GM23338 (cell line): ENCODE measurements at regions not wholly inside any gene's neighbourhood (a gene's known extent, or its start where the extent isn't known, plus 50 kb on each side); places are given as distances from the start of the nearest gene placed in this dataset.

Source experiments
- ATAC-seq: fragments of 200-7000 bp; cut with Tn5 transposase; 3 replicates; pipeline ENCODE4 v1.9.1; 2020
- DNase-seq: peaks from one replicate; pipeline ENCODE4 v3.0.0-alpha.2; 2015; ENCODE audit warnings: low spot score
- H2AFZ ChIP-seq: fragments of 200-600 bp; sonication (generic); 2 replicates; pipeline ENCODE4 v1.8.0; 2016; ENCODE audit warnings: antibody characterized with exemption, mild to moderate bottlenecking, moderate library complexity
- H3F3A ChIP-seq: fragments of 200-600 bp; sonication (generic); replicated peaks from 2 replicates; pipeline ENCODE4 v1.8.0; 2017; ENCODE audit warnings: antibody characterized with exemption, mixed run types, low read depth
- H3K27ac ChIP-seq: fragments of 200-600 bp; sonication (generic); 2 replicates; pipeline ENCODE4 v1.6.1; 2016; ENCODE audit warnings: low read depth
- H3K27me3 ChIP-seq: fragments of 200-600 bp; sonication (generic); 2 replicates; pipeline ENCODE4 v1.8.0; 2016; ENCODE audit warnings: mild to moderate bottlenecking, mixed run types, moderate library complexity; ENCODE audit not compliant: insufficient read depth
- H3K36me3 ChIP-seq: fragments of 200-600 bp; sonication (generic); 2 replicates; pipeline ENCODE4 v1.8.0; 2016; ENCODE audit warnings: mild to moderate bottlenecking; ENCODE audit not compliant: insufficient read depth
- H3K4me1 ChIP-seq: fragments of 200-600 bp; sonication (generic); 2 replicates; pipeline ENCODE4 v1.8.0; 2016; ENCODE audit warnings: mild to moderate bottlenecking, moderate library complexity; ENCODE audit not compliant: insufficient read depth
- H3K4me2 ChIP-seq: fragments of 200-600 bp; sonication (generic); 2 replicates; pipeline ENCODE4 v1.7.1; 2017; ENCODE audit warnings: mixed run types
- H3K4me3 ChIP-seq: fragments of 200-600 bp; sonication (generic); 2 replicates; pipeline ENCODE4 v1.6.1; 2016; ENCODE audit warnings: mixed run types
- H3K79me2 ChIP-seq: fragments of 200-600 bp; sonication (generic); replicated peaks from 2 replicates; pipeline ENCODE4 v1.8.0; 2017; ENCODE audit warnings: mild to moderate bottlenecking; ENCODE audit not compliant: insufficient read depth
- H3K9me2 ChIP-seq: fragments of 200-600 bp; sonication (generic); 2 replicates; pipeline ENCODE4 v1.8.0; 2017; ENCODE audit not compliant: insufficient read depth
- H4K20me1 ChIP-seq: fragments of 200-600 bp; sonication (generic); replicated peaks from 2 replicates; pipeline ENCODE4 v1.8.0; 2017; ENCODE audit warnings: mild to moderate bottlenecking; ENCODE audit not compliant: insufficient read depth
- H3K27ac Mint-ChIP-seq: 2 replicates; pipeline ENCODE4 v1.8.0; 2020; ENCODE audit warnings: inconsistent platforms, mild to moderate bottlenecking, moderate library complexity, mixed read lengths
- H3K27me3 Mint-ChIP-seq: 3 replicates; pipeline ENCODE4 v1.8.0; 2022; ENCODE audit warnings: low read depth, mild to moderate bottlenecking, moderate library complexity, mixed read lengths, inconsistent platforms; ENCODE audit not compliant: insufficient read depth, poor library complexity
- H3K36me3 Mint-ChIP-seq: 3 replicates; pipeline ENCODE4 v1.8.0; 2021; ENCODE audit warnings: low read depth, mild to moderate bottlenecking, inconsistent platforms, moderate library complexity, mixed read lengths
- H3K4me1 Mint-ChIP-seq: 3 replicates; pipeline ENCODE4 v1.8.0; 2020; ENCODE audit warnings: mild to moderate bottlenecking, inconsistent platforms, mixed read lengths
- H3K4me3 Mint-ChIP-seq: 3 replicates; pipeline ENCODE4 v1.8.0; 2021; ENCODE audit warnings: moderate library complexity, mild to moderate bottlenecking, inconsistent platforms, mixed read lengths
- H3K9me3 Mint-ChIP-seq: 3 replicates; pipeline ENCODE4 v1.8.0; 2020; ENCODE audit warnings: moderate library complexity, mild to moderate bottlenecking, inconsistent platforms, mixed read lengths
- CREB1 ChIP-seq: fragments of 250-450 bp; sonication (Bioruptor Pico); IDR thresholded peaks from 2 replicates; pipeline ENCODE4 v1.5.0; 2020; ENCODE audit warnings: low read depth, mild to moderate bottlenecking, moderate library complexity
- EZH2 ChIP-seq: fragments of 200-600 bp; sonication (generic); IDR thresholded peaks from one replicate; pipeline ENCODE4 v1.8.0; 2017; ENCODE audit warnings: antibody characterized with exemption, mild to moderate bottlenecking, low read depth; ENCODE audit not compliant: unreplicated experiment
- JUNB ChIP-seq: IDR thresholded peaks from one replicate; pipeline ENCODE4 v1.6.1; 2016; ENCODE audit warnings: antibody characterized with exemption; ENCODE audit not compliant: unreplicated experiment
- NANOG ChIP-seq: IDR thresholded peaks from 2 replicates; pipeline ENCODE4 v1.6.1; 2016; ENCODE audit warnings: antibody characterized with exemption, borderline replicate concordance
- STAT1 ChIP-seq: IDR thresholded peaks from one replicate; pipeline ENCODE4 v1.6.1; 2016; ENCODE audit warnings: antibody characterized with exemption; ENCODE audit not compliant: unreplicated experiment
- TF ChIP-seq, protein P1 (sequence below): IDR thresholded peaks from one replicate; pipeline ENCODE4 v1.6.1; 2018; ENCODE audit warnings: antibody characterized with exemption; ENCODE audit not compliant: unreplicated experiment
- TF ChIP-seq, protein P2 (sequence below): fragments of 250-450 bp; sonication (Bioruptor Pico); IDR thresholded peaks from 2 replicates; pipeline ENCODE4 v1.5.0; 2020; ENCODE audit warnings: mild to moderate bottlenecking, moderate library complexity

- no peaks in the 10 kb centered on the region for H3K9me3 Mint-ChIP-seq
- no peaks in the 10 kb centered on the region for H4K20me1 ChIP-seq
- no peak overlapping the region for H2AFZ ChIP-seq
- H3K4me1 ChIP-seq = no peaks in the 10 kb centered on the region
- H3K36me3 Mint-ChIP-seq = no peaks in the 10 kb centered on the region
- H3K27me3 Mint-ChIP-seq = no peaks in the 10 kb centered on the region
- DNase-seq (no peak), ATAC-seq (no peak)
- H3K79me2 ChIP-seq = no peaks in the 10 kb centered on the region
- no peak for TF ChIP-seq JUNB
- TF ChIP-seq STAT1 = no peak
- no peak for TF ChIP-seq CREB1 (CRISPR knock-in tag)
- TF ChIP-seq, protein P1, sequence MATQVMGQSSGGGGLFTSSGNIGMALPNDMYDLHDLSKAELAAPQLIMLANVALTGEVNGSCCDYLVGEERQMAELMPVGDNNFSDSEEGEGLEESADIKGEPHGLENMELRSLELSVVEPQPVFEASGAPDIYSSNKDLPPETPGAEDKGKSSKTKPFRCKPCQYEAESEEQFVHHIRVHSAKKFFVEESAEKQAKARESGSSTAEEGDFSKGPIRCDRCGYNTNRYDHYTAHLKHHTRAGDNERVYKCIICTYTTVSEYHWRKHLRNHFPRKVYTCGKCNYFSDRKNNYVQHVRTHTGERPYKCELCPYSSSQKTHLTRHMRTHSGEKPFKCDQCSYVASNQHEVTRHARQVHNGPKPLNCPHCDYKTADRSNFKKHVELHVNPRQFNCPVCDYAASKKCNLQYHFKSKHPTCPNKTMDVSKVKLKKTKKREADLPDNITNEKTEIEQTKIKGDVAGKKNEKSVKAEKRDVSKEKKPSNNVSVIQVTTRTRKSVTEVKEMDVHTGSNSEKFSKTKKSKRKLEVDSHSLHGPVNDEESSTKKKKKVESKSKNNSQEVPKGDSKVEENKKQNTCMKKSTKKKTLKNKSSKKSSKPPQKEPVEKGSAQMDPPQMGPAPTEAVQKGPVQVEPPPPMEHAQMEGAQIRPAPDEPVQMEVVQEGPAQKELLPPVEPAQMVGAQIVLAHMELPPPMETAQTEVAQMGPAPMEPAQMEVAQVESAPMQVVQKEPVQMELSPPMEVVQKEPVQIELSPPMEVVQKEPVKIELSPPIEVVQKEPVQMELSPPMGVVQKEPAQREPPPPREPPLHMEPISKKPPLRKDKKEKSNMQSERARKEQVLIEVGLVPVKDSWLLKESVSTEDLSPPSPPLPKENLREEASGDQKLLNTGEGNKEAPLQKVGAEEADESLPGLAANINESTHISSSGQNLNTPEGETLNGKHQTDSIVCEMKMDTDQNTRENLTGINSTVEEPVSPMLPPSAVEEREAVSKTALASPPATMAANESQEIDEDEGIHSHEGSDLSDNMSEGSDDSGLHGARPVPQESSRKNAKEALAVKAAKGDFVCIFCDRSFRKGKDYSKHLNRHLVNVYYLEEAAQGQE = no peak
- TF ChIP-seq NANOG = no peak
- no peak for TF ChIP-seq EZH2
- TF ChIP-seq, protein P2, sequence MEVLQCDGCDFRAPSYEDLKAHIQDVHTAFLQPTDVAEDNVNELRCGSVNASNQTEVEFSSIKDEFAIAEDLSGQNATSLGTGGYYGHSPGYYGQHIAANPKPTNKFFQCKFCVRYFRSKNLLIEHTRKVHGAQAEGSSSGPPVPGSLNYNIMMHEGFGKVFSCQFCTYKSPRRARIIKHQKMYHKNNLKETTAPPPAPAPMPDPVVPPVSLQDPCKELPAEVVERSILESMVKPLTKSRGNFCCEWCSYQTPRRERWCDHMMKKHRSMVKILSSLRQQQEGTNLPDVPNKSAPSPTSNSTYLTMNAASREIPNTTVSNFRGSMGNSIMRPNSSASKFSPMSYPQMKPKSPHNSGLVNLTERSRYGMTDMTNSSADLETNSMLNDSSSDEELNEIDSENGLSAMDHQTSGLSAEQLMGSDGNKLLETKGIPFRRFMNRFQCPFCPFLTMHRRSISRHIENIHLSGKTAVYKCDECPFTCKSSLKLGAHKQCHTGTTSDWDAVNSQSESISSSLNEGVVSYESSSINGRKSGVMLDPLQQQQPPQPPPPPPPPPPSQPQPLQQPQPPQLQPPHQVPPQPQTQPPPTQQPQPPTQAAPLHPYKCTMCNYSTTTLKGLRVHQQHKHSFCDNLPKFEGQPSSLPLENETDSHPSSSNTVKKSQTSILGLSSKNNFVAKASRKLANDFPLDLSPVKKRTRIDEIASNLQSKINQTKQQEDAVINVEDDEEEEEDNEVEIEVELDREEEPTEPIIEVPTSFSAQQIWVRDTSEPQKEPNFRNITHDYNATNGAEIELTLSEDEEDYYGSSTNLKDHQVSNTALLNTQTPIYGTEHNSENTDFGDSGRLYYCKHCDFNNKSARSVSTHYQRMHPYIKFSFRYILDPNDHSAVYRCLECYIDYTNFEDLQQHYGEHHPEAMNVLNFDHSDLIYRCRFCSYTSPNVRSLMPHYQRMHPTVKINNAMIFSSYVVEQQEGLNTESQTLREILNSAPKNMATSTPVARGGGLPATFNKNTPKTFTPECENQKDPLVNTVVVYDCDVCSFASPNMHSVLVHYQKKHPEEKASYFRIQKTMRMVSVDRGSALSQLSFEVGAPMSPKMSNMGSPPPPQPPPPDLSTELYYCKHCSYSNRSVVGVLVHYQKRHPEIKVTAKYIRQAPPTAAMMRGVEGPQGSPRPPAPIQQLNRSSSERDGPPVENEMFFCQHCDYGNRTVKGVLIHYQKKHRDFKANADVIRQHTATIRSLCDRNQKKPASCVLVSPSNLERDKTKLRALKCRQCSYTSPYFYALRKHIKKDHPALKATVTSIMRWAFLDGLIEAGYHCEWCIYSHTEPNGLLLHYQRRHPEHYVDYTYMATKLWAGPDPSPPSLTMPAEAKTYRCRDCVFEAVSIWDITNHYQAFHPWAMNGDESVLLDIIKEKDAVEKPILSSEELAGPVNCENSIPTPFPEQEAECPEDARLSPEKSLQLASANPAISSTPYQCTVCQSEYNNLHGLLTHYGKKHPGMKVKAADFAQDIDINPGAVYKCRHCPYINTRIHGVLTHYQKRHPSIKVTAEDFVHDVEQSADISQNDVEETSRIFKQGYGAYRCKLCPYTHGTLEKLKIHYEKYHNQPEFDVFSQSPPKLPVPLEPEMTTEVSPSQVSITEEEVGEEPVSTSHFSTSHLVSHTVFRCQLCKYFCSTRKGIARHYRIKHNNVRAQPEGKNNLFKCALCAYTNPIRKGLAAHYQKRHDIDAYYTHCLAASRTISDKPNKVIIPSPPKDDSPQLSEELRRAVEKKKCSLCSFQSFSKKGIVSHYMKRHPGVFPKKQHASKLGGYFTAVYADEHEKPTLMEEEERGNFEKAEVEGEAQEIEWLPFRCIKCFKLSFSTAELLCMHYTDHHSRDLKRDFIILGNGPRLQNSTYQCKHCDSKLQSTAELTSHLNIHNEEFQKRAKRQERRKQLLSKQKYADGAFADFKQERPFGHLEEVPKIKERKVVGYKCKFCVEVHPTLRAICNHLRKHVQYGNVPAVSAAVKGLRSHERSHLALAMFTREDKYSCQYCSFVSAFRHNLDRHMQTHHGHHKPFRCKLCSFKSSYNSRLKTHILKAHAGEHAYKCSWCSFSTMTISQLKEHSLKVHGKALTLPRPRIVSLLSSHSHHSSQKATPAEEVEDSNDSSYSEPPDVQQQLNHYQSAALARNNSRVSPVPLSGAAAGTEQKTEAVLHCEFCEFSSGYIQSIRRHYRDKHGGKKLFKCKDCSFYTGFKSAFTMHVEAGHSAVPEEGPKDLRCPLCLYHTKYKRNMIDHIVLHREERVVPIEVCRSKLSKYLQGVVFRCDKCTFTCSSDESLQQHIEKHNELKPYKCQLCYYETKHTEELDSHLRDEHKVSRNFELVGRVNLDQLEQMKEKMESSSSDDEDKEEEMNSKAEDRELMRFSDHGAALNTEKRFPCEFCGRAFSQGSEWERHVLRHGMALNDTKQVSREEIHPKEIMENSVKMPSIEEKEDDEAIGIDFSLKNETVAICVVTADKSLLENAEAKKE = no peak
- no peak overlapping the region for H3K27ac Mint-ChIP-seq
- H3K4me3 Mint-ChIP-seq = no peak overlapping the region
- H3K4me3 ChIP-seq = no peak overlapping the region
- 0 out of 3 replicates have a peak, but pooled peaks cover 3% of the 10 kb centered on the region for H3K4me1 Mint-ChIP-seq
- 0 out of 2 replicates have a peak, but pooled peaks cover 2% of the 10 kb centered on the region for H3K9me2 ChIP-seq
- no peak overlapping the region for H3K27ac ChIP-seq
- no peak overlapping the region for H3K4me2 ChIP-seq
- H3F3A ChIP-seq = no peaks in the 10 kb centered on the region
- no peaks in the 10 kb centered on the region for H3K27me3 ChIP-seq
- no peaks in the 10 kb centered on the region for H3K36me3 ChIP-seq
Observed at GRCh38 chr16:87014112-87014511, 303.1 kb downstream of the C16orf95 start.
